Mammary epithelial cell (primary cell): ENCODE measurements at regions not wholly inside any gene's neighbourhood (a gene's known extent, or its start where the extent isn't known, plus 50 kb on each side); places are given as distances from the start of the nearest gene placed in this dataset.

Experiments used
- CTCF ChIP-seq, 2 donors: IDR thresholded peaks in 1 of 2; conservative IDR thresholded peaks in 1 of 2; 2 replicates each; pipeline ENCODE4 v1.5.1; 2011 to 2012; ENCODE audit warnings: inconsistent platforms in 2 of 2, low read length in 2 of 2, mild to moderate bottlenecking in 2 of 2, control low read depth in 1 of 2, low read depth in 1 of 2; ENCODE audit not compliant: insufficient read depth in 1 of 2; ENCODE audit errors: extremely low read depth in 1 of 2
- EZH2 ChIP-seq: IDR thresholded peaks from 2 replicates; pipeline ENCODE4 v1.6.1; 2012; ENCODE audit warnings: low read length, inconsistent platforms, borderline replicate concordance

GRCh38 chr16:51317575-51317974 is 166.5 kb upstream of the SALL1 start:
- TF ChIP-seq CTCF (conservative IDR thresholded peaks at IDR 0.05 in 1 of 2, IDR thresholded peaks at IDR 0.05 in 1 of 2; ENCODE audit: extremely low read depth in 1 of 2, insufficient read depth in 1 of 2, low read depth in 1 of 2, low read length in 2 of 2) (no peak), EZH2 (no peak)
